Erythroblast (primary cell): ENCODE measurements at regions not wholly inside any gene's neighbourhood (a gene's known extent, or its start where the extent isn't known, plus 50 kb on each side); places are given as distances from the start of the nearest gene placed in this dataset.

ENCODE experiments used
- DNase-seq, 2 experiments: peaks; one replicate each; lab custom pipeline; 2025; lab: John Stamatoyannopoulos, UW
- GATA1 ChIP-seq: IDR thresholded peaks from 2 replicates; pipeline ENCODE4 v1.6.1; 2011; ENCODE audit warnings: low read depth, mild to moderate bottlenecking, control low read depth, low read length, moderate library complexity
- POLR2A ChIP-seq: IDR thresholded peaks from 2 replicates; pipeline ENCODE4 v1.6.1; 2011; ENCODE audit warnings: mild to moderate bottlenecking, low read length

DNA sequence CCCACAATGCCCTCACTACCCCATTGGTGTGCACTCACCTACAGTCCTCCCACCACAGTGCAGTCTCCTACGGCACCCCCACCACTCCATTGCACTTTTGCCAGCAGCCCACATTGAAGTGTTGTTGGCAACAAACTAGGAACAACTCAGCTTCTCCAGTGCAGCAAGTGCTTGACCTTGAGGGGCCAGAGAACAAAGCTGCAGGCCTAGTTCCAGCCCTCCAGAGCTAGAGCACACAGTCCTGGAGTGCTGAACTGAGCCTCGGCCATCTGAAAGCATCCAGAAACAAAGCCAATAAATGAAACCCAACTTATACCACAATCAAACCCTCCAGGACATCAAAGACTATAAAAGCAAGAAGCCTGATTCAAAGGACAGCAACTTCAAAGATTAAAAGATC lies 129.9 kb downstream of the C1orf94 start:
- no peak for DNase-seq

GRCh38 chr1:34312359-34312758 lies 135.7 kb downstream of the C1orf94 start:
- no peak for DNase-seq
- TF ChIP-seq POLR2A: no peak
- TF ChIP-seq GATA1: no peak

More for the DNA sequence above, 129.9 kb downstream of the C1orf94 start:
- TF ChIP-seq POLR2A (no peak), GATA1 (no peak)

DNA sequence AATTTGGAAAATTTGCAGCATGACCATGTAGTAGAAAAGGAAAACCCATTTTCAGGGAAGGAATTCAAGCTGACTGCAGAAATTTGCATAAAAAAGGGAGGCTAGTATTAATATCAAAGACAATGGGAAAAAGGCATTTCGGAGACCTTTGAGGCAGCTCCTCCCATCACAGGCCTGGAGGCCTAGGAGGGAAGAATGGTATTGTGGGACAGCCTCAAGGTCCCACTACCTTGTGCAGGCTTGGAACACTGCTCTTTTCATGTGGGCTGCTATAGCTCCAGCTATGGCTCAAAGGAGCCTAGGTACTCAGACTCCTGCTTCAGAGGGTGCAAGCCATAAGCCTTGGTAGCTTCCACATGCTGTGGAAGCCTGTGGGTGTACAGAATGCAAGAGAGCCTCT lies 139.3 kb downstream of the C1orf94 start:
- TF ChIP-seq POLR2A: no peak
- no peak for TF ChIP-seq GATA1
- DNase-seq: no peak

DNA sequence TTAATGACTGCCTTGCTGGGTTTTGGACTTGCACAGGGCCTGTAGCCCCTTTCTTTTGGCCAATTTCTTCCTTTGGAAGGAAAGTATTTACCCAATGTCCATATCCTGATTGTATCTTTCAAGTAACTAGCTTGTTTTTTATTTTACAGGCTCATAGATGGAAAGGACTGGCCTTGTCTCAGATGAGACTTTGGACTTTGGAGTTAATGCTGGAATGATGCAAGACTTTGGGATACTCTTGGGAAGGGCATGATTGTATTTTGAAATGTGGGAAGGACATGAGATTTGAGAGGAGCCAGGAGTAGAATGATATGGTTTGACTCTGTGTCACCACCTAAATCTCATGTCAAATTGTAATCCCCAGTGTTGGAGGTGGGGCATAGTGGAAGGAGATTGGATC lies 140.1 kb downstream of the C1orf94 start:
- TF ChIP-seq POLR2A (no peak), GATA1 (no peak)
- no peak for DNase-seq

GRCh38 chr1:34319218-34319617 lies 142.5 kb downstream of the C1orf94 start:
- TF ChIP-seq POLR2A (no peak), GATA1 (no peak)
- DNase-seq: no peak

DNA sequence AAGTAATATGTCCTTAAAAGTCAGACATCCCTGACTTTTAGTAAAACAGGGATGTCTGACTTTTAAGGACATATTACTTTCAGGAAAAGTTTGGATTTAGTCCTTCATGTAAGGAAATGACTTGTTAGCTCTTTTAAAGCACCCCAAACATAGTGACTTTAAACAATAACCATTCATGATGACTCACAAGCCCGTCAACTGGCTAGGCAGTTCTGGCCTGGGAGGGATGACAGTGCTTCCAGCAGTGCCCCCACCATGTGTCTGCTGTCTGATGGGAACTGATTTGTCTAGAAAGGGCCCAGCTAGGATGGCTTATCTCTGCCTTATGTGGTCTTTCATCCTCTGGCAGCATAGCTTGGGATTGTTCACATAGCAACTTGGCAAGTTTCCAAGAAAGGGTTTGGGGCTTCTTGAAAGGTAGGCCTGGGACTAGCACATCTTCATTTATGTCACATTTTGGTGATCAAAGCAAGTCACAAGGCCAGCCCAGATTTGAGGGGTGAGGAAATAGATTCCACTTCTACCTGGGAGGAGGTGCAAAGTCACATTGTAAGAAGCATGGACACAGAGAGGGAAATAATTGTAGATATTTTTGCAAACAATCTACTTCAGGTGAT lies 143.5 kb downstream of the C1orf94 start:
- peak in 1 of 2 experiments; percentile 5 for DNase-seq
- TF ChIP-seq POLR2A (no peak), GATA1 (no peak)

DNA sequence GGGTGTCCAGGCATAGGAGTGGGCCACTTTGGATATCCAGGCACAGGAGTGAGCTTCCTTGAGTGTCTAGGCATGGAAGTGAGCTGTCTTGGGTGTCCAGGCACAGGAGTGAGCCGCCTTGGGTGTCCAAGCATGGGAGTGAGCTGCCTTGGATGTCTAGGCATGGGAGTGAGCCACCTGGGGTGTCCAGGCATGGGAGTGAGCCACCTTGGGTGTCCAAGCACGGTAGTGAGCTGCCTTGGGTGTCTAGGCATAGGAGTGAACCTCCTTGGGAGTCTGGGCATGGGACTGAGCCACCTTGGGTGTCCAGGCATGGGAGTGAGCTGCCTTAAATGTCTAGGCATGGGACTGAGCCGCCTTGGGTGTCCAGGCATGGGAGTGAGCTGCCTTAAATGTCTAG lies 146.3 kb downstream of the C1orf94 start:
- DNase-seq: no peak
- no peak for TF ChIP-seq GATA1
- TF ChIP-seq POLR2A: no peak

- no peak for DNase-seq
- TF ChIP-seq POLR2A: no peak
- TF ChIP-seq GATA1: no peak
Observed at GRCh38 chr1:34324879-34325440, 148.3 kb downstream of the C1orf94 start.

DNA sequence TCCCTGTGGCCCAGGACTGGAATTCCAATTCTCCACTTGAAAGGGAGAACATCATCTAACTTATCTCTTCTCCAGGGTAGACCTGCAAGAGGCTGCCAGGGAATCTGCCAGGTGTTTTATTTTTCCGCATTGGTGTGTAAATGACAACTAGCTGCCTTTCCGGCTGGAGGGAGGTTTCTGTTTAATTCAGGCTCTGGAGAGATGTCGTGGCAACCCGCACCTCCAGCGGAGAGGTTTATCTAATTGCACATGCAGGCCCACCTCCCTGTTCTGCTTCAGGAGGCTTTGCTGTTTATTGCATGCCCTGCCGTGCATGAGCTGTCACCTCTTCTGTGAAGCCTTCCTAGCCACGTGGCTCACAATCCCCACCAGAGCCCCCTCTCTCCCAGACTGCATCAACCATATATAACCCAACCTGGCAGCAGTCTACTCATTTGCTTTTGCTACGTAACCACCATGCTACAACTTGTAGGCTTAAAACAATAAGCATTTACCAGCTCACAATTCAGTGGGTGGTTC lies 151.6 kb downstream of the C1orf94 start:
- DNase-seq: no peak
- TF ChIP-seq GATA1 (no peak), POLR2A (no peak)

- TF ChIP-seq GATA1 (no peak), POLR2A (no peak)
- DNase-seq: no peak
Observed at GRCh38 chr1:34330061-34330460, 153.4 kb downstream of the C1orf94 start.

DNA sequence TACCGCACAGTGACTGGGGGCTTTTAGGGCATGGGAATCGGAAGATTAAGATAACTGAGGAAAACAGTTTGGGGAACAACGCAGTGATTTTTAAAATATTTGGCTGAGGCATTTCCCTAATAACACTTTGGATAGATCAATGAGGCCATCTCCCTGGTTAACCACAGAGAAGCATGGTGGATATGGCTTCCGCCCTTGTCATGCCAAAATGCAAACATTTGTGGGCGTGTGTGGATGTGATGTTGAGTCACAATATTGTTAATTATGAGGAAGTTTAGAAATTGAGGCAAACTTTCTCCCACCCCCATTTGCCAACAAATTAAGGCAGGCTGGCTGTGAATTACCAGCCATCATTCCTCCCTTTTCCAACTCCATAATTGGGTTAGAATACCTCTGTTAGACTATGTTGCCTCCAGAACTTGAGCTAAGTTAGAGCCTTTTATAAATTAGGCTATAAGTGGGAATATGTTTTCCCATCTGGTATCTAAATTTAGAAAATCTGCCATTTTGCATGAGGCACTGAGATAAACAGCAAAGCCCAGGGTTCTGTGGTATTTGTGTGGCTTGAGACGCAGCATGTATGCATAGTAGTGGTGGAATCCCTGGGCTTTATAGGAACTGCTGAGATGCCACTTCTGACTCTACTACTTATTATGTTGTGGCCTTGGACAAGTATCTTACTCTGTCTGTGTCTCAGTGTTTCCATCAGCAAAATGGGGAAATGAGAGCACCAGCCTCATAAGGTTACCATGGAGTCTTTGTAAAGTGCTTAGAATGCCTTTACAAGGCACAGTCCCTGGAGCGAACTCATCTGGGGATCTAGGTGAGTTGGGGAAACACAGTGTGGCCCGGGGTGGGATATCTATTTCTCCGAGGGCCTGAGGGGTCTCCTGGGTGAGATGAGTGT lies 154.6 kb downstream of the C1orf94 start:
- no peak for DNase-seq

GRCh38 chr1:34332996-34333395 lies 156.3 kb downstream of the C1orf94 start:
- DNase-seq: no peak
- TF ChIP-seq POLR2A: no peak
- no peak for TF ChIP-seq GATA1

More for the DNA sequence above, 154.6 kb downstream of the C1orf94 start:
- TF ChIP-seq POLR2A: no peak
- no peak for TF ChIP-seq GATA1

- TF ChIP-seq POLR2A (no peak), GATA1 (no peak)
- no peak for DNase-seq
Observed at GRCh38 chr1:34338871-34339270, 162.2 kb downstream of the C1orf94 start.

- no peak for DNase-seq
Observed at GRCh38 chr1:34341896-34342295, 165.2 kb downstream of the C1orf94 start.

More at GRCh38 chr1:34341896-34342295, 165.2 kb downstream of the C1orf94 start:
- TF ChIP-seq GATA1 (no peak), POLR2A (no peak)
